HG03159 (cell line): ENCODE measurements at regions not wholly inside any gene's neighbourhood (a gene's known extent, or its start where the extent isn't known, plus 50 kb on each side); places are given as distances from the start of the nearest gene placed in this dataset.

Source experiments
- ATAC-seq: cut with Tn5 transposase; IDR thresholded peaks from one replicate; pipeline ENCODE4 v1.9.1; 2021; ENCODE audit warnings: mild to moderate bottlenecking, moderate library complexity; ENCODE audit not compliant: unreplicated experiment

- no peak for ATAC-seq
Measured at GRCh38 chr4:138927072-138927471, 88.5 kb upstream of the NOCT start.

DNA sequence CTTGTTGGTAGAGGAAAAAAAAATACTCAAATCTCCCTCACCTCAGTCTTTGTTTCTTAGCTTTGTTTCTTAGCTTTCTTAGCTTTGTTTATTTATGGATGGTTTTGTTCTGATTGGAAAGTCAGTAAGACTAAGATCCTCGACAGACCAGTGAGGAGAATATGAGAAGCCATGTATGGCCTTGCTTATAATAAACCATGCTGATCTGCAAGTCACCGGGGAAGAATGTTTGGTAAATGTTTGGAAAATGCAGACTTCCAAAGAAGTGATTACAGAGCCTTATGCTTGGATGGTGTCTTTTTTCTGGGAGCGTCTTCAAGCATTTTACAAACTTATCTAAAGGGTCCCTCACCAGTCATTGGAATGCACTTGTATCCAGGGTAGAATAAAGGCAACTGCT lies 90.1 kb upstream of the NOCT start:
- ATAC-seq, result no peak

DNA sequence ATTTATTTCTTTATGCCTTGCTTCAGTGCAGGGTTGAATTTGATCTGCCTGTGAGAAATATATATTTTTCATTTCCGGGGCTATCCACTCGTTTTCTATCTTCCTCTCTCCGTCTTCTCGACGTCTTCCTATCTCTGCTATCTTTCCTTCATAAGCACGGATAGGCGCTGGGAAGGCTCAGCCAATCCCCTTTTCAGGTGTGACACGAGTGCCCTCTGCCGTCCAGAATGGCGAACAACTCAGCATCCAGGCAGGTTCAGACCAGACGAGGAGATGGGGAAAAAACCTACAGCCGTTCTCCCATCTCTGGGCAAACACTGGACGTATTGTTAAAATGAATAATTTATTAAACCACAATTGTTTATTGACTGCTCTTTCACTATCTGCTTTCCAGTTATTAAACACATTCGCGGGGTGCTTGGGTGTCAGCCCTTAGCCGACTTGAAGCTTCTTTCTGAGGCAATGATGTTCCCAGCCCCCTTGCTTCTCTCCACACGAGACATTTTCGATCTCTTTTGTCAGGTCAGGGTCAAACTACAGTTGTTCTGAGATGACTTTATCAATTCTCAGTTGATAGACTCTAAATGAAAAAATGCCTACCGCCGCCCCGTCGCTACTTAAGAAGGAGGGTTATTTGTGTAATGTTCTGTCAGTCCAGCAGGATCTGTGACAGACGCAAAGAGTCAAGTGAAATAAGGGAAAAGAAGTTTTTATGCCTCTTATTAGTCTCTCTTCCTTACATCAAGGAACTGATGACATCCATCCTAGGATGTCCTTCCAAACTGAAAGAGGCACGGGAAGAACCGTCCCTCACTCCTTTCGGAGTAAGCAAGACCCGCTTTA lies 96.3 kb upstream of the NOCT start:
- peak; percentile 80 for ATAC-seq

- ATAC-seq, result no peak
Measured at GRCh38 chr4:138918169-138918869, 97.3 kb upstream of the NOCT start.

- no peak for ATAC-seq
Measured at GRCh38 chr4:138916763-138917162, 98.8 kb upstream of the NOCT start.

GRCh38 chr4:138915756-138916155 lies 99.8 kb upstream of the NOCT start:
- no peak for ATAC-seq

- no peak for ATAC-seq
Measured at GRCh38 chr4:138912704-138913340, 102.8 kb upstream of the NOCT start.

DNA sequence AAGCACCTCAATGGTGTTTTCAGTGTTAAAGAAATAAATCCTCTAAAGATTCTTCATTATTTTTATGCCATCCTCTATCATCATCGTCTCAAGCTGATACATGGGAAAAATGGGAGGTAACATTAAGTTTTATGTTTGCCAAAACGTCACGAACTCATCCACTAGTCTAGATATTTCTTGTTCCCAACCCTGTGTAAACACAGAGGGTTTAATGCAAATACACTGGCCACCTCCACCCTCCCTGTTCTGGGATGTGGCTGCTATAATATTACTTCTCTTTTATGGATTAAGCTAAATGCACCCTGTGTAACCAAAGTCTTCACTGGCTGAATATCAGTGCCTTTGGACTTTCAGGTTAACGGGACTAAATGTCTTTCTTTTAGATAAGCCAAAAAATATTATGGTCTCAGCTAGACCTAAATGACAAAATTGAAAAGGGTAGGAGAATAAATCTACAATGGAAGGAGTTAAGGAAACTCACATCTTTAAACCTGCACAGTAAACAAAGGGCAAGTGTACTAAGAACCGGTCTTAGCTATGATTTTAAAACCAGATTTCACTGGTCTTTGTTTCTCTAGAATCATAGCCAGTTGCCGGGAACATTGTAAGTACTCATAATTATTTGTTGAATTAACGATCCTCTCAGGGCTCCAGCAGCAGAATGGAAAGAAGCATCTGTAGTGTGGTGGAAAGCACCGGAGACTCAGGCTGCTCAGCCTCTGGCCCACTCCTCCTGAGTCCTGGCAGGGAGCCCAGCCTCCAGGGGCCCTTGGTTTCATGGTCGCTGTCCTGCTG lies 103.5 kb upstream of the NOCT start:
- no peak for ATAC-seq

DNA sequence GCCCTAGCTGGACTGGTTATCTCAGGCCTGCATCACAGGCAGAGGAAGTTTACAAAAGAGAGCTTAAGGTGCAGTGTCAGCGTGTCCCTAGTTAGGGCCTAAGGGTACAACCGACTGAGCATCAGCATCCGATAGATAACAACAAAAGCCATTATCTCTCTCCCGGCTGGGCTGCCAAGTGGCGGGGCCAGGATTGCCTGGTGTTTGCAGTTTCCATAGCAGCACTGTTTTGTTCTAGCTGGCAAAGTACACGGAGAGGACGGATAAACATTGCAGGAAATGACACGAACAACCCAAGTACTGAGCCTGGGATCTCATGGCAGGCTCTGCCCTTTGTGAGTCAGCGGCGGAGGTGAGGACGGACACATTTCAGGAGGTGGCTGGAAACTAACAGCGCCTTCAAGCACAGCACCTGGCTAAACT lies 104.7 kb upstream of the NOCT start:
- ATAC-seq, result no peak

- no peak for ATAC-seq
Measured at GRCh38 chr4:138910195-138910913, 105.2 kb upstream of the NOCT start.

GRCh38 chr4:138909587-138909986 lies 106.0 kb upstream of the NOCT start:
- no peak for ATAC-seq

- no peak for ATAC-seq
Measured at GRCh38 chr4:138908134-138908533, 107.4 kb upstream of the NOCT start.

GRCh38 chr4:138907174-138907573 lies 108.4 kb upstream of the NOCT start:
- ATAC-seq, result no peak

GRCh38 chr4:138904793-138905192 lies 110.8 kb upstream of the NOCT start:
- ATAC-seq, result no peak

GRCh38 chr4:138903185-138903584 lies 112.4 kb upstream of the NOCT start:
- no peak for ATAC-seq

DNA sequence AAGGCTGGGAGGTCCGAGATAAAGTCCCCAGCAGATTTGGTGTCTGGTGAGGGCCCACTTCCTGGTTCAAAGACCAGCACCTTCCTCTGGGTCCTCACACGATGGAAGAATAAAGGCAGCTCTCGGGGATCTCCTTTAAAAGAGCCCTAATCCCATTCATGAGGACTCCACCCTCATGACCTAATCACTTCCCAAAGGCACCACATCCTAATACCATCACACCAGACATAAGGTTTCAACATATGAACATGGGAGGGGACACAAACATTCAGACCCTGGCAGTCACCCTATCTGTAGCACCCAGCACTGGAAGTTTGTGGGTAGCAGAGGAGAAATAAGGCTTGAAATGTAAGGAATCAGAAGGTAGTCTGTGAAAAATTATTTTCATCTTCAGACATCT lies 112.9 kb upstream of the NOCT start:
- no peak for ATAC-seq

- no peak for ATAC-seq
Measured at GRCh38 chr4:138901177-138901576, 114.4 kb upstream of the NOCT start.

DNA sequence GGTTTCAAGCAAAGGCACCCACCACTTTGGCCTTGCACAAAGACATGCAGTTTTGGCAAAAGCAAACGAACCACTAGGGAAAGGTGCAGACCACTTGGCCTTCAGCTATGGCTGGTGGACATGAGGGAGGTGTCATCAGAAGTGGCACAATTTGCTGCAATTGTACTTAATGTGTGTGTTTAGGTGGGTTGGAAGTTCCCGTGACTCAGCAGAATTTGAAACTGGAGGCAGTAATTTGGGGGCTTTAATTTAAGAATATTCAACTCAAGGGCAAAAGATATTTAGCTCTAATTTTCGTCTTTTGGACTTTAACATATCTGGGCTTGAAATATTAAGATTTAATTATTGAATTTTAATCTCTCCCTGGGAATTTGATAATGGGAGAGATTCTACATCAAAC lies 115.6 kb upstream of the NOCT start:
- ATAC-seq, result no peak

DNA sequence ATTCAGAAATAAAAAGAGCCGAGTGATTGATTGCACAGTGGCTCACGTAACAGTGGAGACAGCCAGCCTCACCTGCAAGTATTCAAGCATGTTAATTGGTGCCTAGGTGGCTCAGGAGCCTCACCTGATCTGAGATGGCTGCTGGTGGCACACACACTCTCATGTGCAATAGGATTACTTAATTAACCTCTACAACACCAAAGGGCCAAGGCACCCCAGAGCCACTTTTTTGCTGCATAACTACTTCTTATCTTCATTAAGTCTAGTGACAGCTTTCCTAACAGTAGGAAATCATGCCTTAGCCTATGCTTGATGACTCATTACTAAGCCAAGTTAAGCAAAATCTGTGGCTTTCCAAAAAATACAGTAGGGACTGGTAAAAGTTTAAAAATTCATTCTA lies 117.3 kb upstream of the NOCT start:
- ATAC-seq, result no peak

GRCh38 chr4:138897811-138898226 lies 117.8 kb upstream of the NOCT start:
- no peak for ATAC-seq
